Upper lobe of right lung (tissue), 1 donor: ENCODE measurements at regions not wholly inside any gene's neighbourhood (a gene's known extent, or its start where the extent isn't known, plus 50 kb on each side); places are given as distances from the start of the nearest gene placed in this dataset.

ENCODE experiments used
- ATAC-seq: fragments of 200-7000 bp; cut with Tn5 transposase; one replicate; pipeline ENCODE4 v1.9.1; 2020; ENCODE audit warnings: mild to moderate bottlenecking, moderate library complexity
- DNase-seq: peaks from one replicate; pipeline ENCODE4 v3.0.0-alpha.2; 2020
- H3K27ac ChIP-seq: fragments of 200-600 bp; one replicate; pipeline ENCODE4 v1.8.0; 2022
- H3K27me3 ChIP-seq: fragments of 200-600 bp; one replicate; pipeline ENCODE4 v1.8.0; 2022; ENCODE audit warnings: mild to moderate bottlenecking
- H3K36me3 ChIP-seq: fragments of 200-600 bp; one replicate; pipeline ENCODE4 v1.8.0; 2022
- H3K4me1 ChIP-seq: fragments of 200-600 bp; one replicate; pipeline ENCODE4 v1.8.0; 2022
- H3K4me3 ChIP-seq: fragments of 200-600 bp; one replicate; pipeline ENCODE4 v1.8.0; 2022; ENCODE audit warnings: mild to moderate bottlenecking
- H3K9me3 ChIP-seq: fragments of 200-600 bp; one replicate; pipeline ENCODE4 v1.8.0; 2022
- CTCF ChIP-seq: fragments of 200-600 bp; IDR thresholded peaks from one replicate; pipeline ENCODE4 v1.8.0; 2022; ENCODE audit warnings: antibody characterized with exemption
- intact Hi-C: fragments of 100-400 bp; cut with DNase I; formaldehyde crosslinking; loops from one replicate; pipeline ENCODE4 v1.11.0; 2022
- donor health status: DM: no; HTN: yes; CAD: no; lungs with severe emphysema.

GRCh38 chr10:127610816-127611215, 61.7 kb downstream of the NPS start:
- no peaks in the 10 kb centered on the region for H3K9me3 ChIP-seq
- H3K36me3 ChIP-seq: no peaks in the 10 kb centered on the region
- no peak overlapping the region for H3K27ac ChIP-seq
- ATAC-seq (no peak), DNase-seq (no peak)
- TF ChIP-seq CTCF: no peak
- H3K4me3 ChIP-seq: no peak overlapping the region
- intact Hi-C loops: no loop called here
- H3K27me3 ChIP-seq: no peaks in the 10 kb centered on the region
- no peaks in the 10 kb centered on the region for H3K4me1 ChIP-seq

- Histone ChIP-seq H3K27ac (no peak overlapping the region), H3K36me3 (no peaks in the 10 kb centered on the region), H3K4me3 (no peak overlapping the region), H3K27me3 (no peaks in the 10 kb centered on the region), H3K4me1 (no peaks in the 10 kb centered on the region), H3K9me3 (no peaks in the 10 kb centered on the region)
- intact Hi-C loops: no loop called here
- TF ChIP-seq CTCF: no peak
- ATAC-seq (no peak), DNase-seq (no peak)
Measured at GRCh38 chr10:127614484-127615017, 65.4 kb downstream of the NPS start.

- H3K4me3 ChIP-seq: no peak overlapping the region
- intact Hi-C loops: no loop called here
- DNase-seq (no peak), ATAC-seq (no peak)
- H3K36me3 ChIP-seq: no peaks in the 10 kb centered on the region
- H3K27ac ChIP-seq: no peak overlapping the region
- TF ChIP-seq CTCF: no peak
- H3K4me1 ChIP-seq: no peaks in the 10 kb centered on the region
- no peaks in the 10 kb centered on the region for H3K27me3 ChIP-seq
- H3K9me3 ChIP-seq: no peaks in the 10 kb centered on the region
Measured at GRCh38 chr10:127618797-127619196, 69.7 kb downstream of the NPS start.

- no peak for TF ChIP-seq CTCF
- ATAC-seq (no peak), DNase-seq (no peak)
- Histone ChIP-seq H3K36me3 (no peaks in the 10 kb centered on the region), H3K9me3 (no peaks in the 10 kb centered on the region), H3K27me3 (no peaks in the 10 kb centered on the region), H3K27ac (no peak overlapping the region), H3K4me3 (no peak overlapping the region), H3K4me1 (no peaks in the 10 kb centered on the region)
- intact Hi-C loops: no loop called here
Measured at GRCh38 chr10:127619546-127620325, 70.6 kb downstream of the NPS start.

GRCh38 chr10:127635882-127636281, 86.8 kb downstream of the NPS start:
- intact Hi-C loops: no loop called here
- Histone ChIP-seq H3K27ac (no peak overlapping the region), H3K4me3 (no peak overlapping the region), H3K36me3 (no peaks in the 10 kb centered on the region), H3K4me1 (no peaks in the 10 kb centered on the region), H3K9me3 (peaks cover 6% of the 10 kb centered on the region), H3K27me3 (no peaks in the 10 kb centered on the region)
- no peak for DNase-seq
- no peak for TF ChIP-seq CTCF
- ATAC-seq: no peak
